ENCODE measurements at regions not wholly inside any gene's neighbourhood (a gene's known extent, or its start where the extent isn't known, plus 50 kb on each side); places are given as distances from the start of the nearest gene placed in this dataset.
"Not testable (repeated sequence)": the region's sequence is repeated elsewhere in the genome, so short reads cannot be mapped to it uniquely, and the experiment has no call there.

- intact Hi-C loops (cut with micrococcal nuclease): no loop called here
Observed at GRCh38 chr6:105884426-105884825, 201.7 kb upstream of the PRDM1 start.

- intact Hi-C loops (cut with micrococcal nuclease): no loop called here
Observed at GRCh38 chr6:105884011-105884410, 202.1 kb upstream of the PRDM1 start.

- intact Hi-C loops (cut with micrococcal nuclease): no loop called here
Observed at GRCh38 chr6:105882828-105883227, 203.3 kb upstream of the PRDM1 start.

GRCh38 chr6:105882121-105882803 is 203.9 kb upstream of the PRDM1 start:
- intact Hi-C loops (cut with micrococcal nuclease): no loop called here

GRCh38 chr6:105881608-105882007 is 204.5 kb upstream of the PRDM1 start:
- intact Hi-C loops (cut with micrococcal nuclease): no loop called here

- intact Hi-C loops (cut with micrococcal nuclease): no loop called here
Observed at GRCh38 chr6:105880030-105880492, 206.1 kb upstream of the PRDM1 start.

GRCh38 chr6:105879146-105879545 is 207.0 kb upstream of the PRDM1 start:
- intact Hi-C loops (cut with micrococcal nuclease): no loop called here

- intact Hi-C loops (cut with micrococcal nuclease): no loop called here
Observed at GRCh38 chr6:105875974-105876640, 210.0 kb upstream of the PRDM1 start.

- intact Hi-C loops (cut with micrococcal nuclease): no loop called here
Observed at GRCh38 chr6:105874835-105875626, 211.1 kb upstream of the PRDM1 start.

- intact Hi-C loops (cut with micrococcal nuclease): no loop called here
Observed at GRCh38 chr6:105873799-105874198, 212.3 kb upstream of the PRDM1 start.

- intact Hi-C loops (cut with micrococcal nuclease): no loop called here
Observed at GRCh38 chr6:105873211-105873704, 212.9 kb upstream of the PRDM1 start.

GRCh38 chr6:105872249-105872648 is 213.9 kb upstream of the PRDM1 start:
- intact Hi-C loops (cut with micrococcal nuclease): no loop called here

GRCh38 chr6:105871542-105871941 is 214.6 kb upstream of the PRDM1 start:
- intact Hi-C loops (cut with micrococcal nuclease): no loop called here

- intact Hi-C loops (cut with micrococcal nuclease): no loop called here
Observed at GRCh38 chr6:105869835-105870440, 216.2 kb upstream of the PRDM1 start.

GRCh38 chr6:105868823-105869460 is 217.2 kb upstream of the PRDM1 start:
- intact Hi-C loops (cut with micrococcal nuclease): no loop called here

- intact Hi-C loops (cut with micrococcal nuclease): no loop called here
Observed at GRCh38 chr6:105867821-105868220, 218.3 kb upstream of the PRDM1 start.

- intact Hi-C loops (cut with micrococcal nuclease): no loop called here
Observed at GRCh38 chr6:105867277-105867676, 218.9 kb upstream of the PRDM1 start.

- intact Hi-C loops (cut with micrococcal nuclease): no loop called here
Observed at GRCh38 chr6:105862936-105863607, 223.1 kb upstream of the PRDM1 start.

- intact Hi-C loops (cut with micrococcal nuclease): not testable (repeated sequence)
Observed at GRCh38 chr6:105860927-105861326, 225.2 kb upstream of the PRDM1 start.

- intact Hi-C loops (cut with micrococcal nuclease): no loop called here
Observed at GRCh38 chr6:105859457-105859856, 226.7 kb upstream of the PRDM1 start.

GRCh38 chr6:105858639-105859038 is 227.5 kb upstream of the PRDM1 start:
- intact Hi-C loops (cut with micrococcal nuclease): not testable (repeated sequence)
